Adrenal gland (tissue), 9 donors: ENCODE measurements at regions not wholly inside any gene's neighbourhood (a gene's known extent, or its start where the extent isn't known, plus 50 kb on each side); places are given as distances from the start of the nearest gene placed in this dataset.

Source experiments
- DNase-seq, 7 donors: peaks; one replicate each; pipeline ENCODE4 v3.0.0-alpha.2; 2019 to 2020
- H3K27ac ChIP-seq, 5 donors: fragments of 200-600 bp; sonication (generic) in 4 of 5; 1 replicate in 3 of 5; 2 replicates in 2 of 5; pipeline versions ENCODE4 v1.5.1 to v1.8.0; 2016 to 2020; ENCODE audit warnings: mild to moderate bottlenecking in 1 of 5
- H3K27me3 ChIP-seq: fragments of 200-600 bp; 2 replicates; pipeline ENCODE4 v1.8.0; 2021
- H3K36me3 ChIP-seq, 2 donors: fragments of 200-600 bp; replicated peaks in 1 of 2; 1 replicate in 1 of 2; 2 replicates in 1 of 2; pipeline versions ENCODE4 v1.5.1 to v1.8.0; 2018 to 2022
- H3K4me1 ChIP-seq, 2 donors: fragments of 200-600 bp; replicated peaks in 1 of 2; 1 replicate in 1 of 2; 2 replicates in 1 of 2; pipeline versions ENCODE4 v1.5.1 to v1.8.0; 2018 to 2021
- H3K4me3 ChIP-seq, 4 donors: fragments of 200-600 bp; sonication (generic) in 3 of 4; one replicate each; pipeline ENCODE4 v1.5.1; 2016 to 2018
- H3K9me3 ChIP-seq, 3 donors: fragments of 200-600 bp; sonication (generic) in 1 of 3; replicated peaks in 1 of 3; 1 replicate in 2 of 3; 2 replicates in 1 of 3; pipeline versions ENCODE4 v1.5.1 to v1.8.0; 2016 to 2021
- POLR2A ChIP-seq, 2 donors: fragments of 450-650 bp; IDR thresholded peaks; one replicate each; pipeline ENCODE4 v1.6.1; 2017; ENCODE audit warnings: antibody characterized with exemption in 2 of 2, mild to moderate bottlenecking in 2 of 2, moderate library complexity in 1 of 2
- WGBS, 4 donors: extraction: QIAGEN DNeasy Blood & Tissue Kit in 2 of 4; methylation state at CpG; one replicate each; pipeline versions ENCODE4 v1.1.5 to v1.1.7; 2013 to 2017; 5-methylcytosine and 5-hydroxymethylcytosine counted together
- intact Hi-C, 2 donors: fragments of 100-400 bp; cut with DNase I; formaldehyde crosslinking; loops; one replicate each; pipeline versions ENCODE4 v1.14.1 to v1.15.0; 2022 to 2023
- TF ChIP-seq, protein P1 (sequence below), 6 experiments: fragments of 450-650 bp in 4 of 6; fragments of 200-600 bp in 2 of 6; sonication (generic) in 1 of 6; IDR thresholded peaks; 1 replicate in 5 of 6; 2 replicates in 1 of 6; pipeline versions ENCODE4 v1.5.1 to v1.8.0; 2016 to 2021; ENCODE audit warnings: antibody characterized with exemption in 6 of 6, mild to moderate bottlenecking in 2 of 6, moderate library complexity in 1 of 6
- donor health status: healthy with polysubstance abuse.
- donor health status: Bipolar disorder and iron deficiency.
- donor health status: DM: yes; HTN: yes; CAD: no.
- donor health status: DM: no; HTN: no; CAD: no.
- donor health status: DM: no; HTN: no; CAD: no.

- WGBS, 4 donors = 79 to 84% (median 82%) methylated on average over 3 of the region's 3 CpGs
- H3K27me3 ChIP-seq = no peaks in the 10 kb centered on the region
- no peak overlapping the region for H3K4me3 ChIP-seq
- no peak overlapping the region for H3K27ac ChIP-seq
- no peaks in the 10 kb centered on the region for H3K36me3 ChIP-seq
- H3K9me3 ChIP-seq = no peaks in the 10 kb centered on the region
- intact Hi-C loops = no loop called here
- DNase-seq = no peak
- no peaks in the 10 kb centered on the region for H3K4me1 ChIP-seq
- TF ChIP-seq POLR2A (IDR thresholded peaks at IDR 0.05) = no peak
- TF ChIP-seq, protein P1, sequence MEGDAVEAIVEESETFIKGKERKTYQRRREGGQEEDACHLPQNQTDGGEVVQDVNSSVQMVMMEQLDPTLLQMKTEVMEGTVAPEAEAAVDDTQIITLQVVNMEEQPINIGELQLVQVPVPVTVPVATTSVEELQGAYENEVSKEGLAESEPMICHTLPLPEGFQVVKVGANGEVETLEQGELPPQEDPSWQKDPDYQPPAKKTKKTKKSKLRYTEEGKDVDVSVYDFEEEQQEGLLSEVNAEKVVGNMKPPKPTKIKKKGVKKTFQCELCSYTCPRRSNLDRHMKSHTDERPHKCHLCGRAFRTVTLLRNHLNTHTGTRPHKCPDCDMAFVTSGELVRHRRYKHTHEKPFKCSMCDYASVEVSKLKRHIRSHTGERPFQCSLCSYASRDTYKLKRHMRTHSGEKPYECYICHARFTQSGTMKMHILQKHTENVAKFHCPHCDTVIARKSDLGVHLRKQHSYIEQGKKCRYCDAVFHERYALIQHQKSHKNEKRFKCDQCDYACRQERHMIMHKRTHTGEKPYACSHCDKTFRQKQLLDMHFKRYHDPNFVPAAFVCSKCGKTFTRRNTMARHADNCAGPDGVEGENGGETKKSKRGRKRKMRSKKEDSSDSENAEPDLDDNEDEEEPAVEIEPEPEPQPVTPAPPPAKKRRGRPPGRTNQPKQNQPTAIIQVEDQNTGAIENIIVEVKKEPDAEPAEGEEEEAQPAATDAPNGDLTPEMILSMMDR (IDR thresholded peaks at IDR 0.05) = no peak
Observed at GRCh38 chr6:144879436-144879835, 594.3 kb downstream of the UTRN start.

DNA sequence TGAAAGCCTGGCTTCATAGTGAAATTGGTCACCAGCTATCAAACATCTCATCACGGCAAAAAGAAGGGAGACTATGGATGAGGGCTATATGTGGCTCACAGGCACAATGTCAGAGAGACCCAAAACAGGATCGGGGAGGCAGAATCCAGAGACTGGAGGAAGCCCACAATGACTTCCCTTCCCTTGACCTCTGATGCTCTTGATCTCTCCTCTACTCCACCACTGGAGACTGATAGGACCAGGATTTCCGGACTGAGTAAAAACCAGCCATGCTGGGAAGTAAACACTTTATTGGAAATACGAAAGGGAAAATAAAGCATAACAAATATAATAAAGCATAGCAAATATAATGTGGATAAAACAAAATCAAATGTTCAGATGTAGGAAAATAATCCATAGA lies 597.3 kb downstream of the UTRN start:
- no peaks in the 10 kb centered on the region for H3K9me3 ChIP-seq
- no peak for DNase-seq
- 83 to 87% (median 84%) methylated on average over 4 of the region's 4 CpGs for WGBS, 4 donors
- H3K4me1 ChIP-seq = no peaks in the 10 kb centered on the region
- no peaks in the 10 kb centered on the region for H3K27me3 ChIP-seq
- no peaks in the 10 kb centered on the region for H3K36me3 ChIP-seq
- intact Hi-C loops = no loop called here
- H3K27ac ChIP-seq = no peak overlapping the region
- no peak overlapping the region for H3K4me3 ChIP-seq
- TF ChIP-seq, protein P1 (IDR thresholded peaks at IDR 0.05) = no peak
- no peak for TF ChIP-seq POLR2A (IDR thresholded peaks at IDR 0.05)

- no peak for DNase-seq
- Histone ChIP-seq H3K4me1 (no peaks in the 10 kb centered on the region), H3K27ac (no peak overlapping the region), H3K4me3 (no peak overlapping the region), H3K9me3 (no peaks in the 10 kb centered on the region), H3K27me3 (no peaks in the 10 kb centered on the region), H3K36me3 (no peaks in the 10 kb centered on the region)
- WGBS, 4 donors = 84 to 95% (median 87%) methylated on average over 2 of the region's 2 CpGs
- TF ChIP-seq, protein P1 (IDR thresholded peaks at IDR 0.05) = no peak
- no peak for TF ChIP-seq POLR2A (IDR thresholded peaks at IDR 0.05)
- intact Hi-C loops = no loop called here
Observed at GRCh38 chr6:144883915-144884314, 598.8 kb downstream of the UTRN start.

DNA sequence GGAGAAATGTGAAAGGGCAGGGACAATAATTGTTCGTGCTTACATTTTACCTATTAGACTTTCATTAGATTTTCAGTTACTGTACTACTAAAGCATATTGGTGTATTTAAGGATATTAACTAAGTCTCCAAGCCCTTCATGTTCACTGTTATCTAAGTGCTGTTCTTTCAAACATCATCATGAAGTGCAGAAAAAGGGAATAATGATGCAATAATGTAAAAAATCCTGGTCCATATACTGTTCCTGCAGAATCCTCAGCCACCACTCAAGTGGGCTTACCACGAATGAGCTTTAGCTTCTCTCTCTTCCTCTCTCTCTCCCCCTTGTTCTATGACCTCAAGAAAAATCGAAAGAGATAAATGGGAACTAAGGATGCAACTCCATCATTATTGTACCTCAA lies 600.7 kb downstream of the UTRN start:
- WGBS, 4 donors = 56 to 73% (median 65%) methylated on average over 3 of the region's 3 CpGs
- no peak overlapping the region for H3K27ac ChIP-seq
- intact Hi-C loops = no loop called here
- H3K9me3 ChIP-seq = no peaks in the 10 kb centered on the region
- H3K4me3 ChIP-seq = no peak overlapping the region
- no peak for TF ChIP-seq POLR2A (IDR thresholded peaks at IDR 0.05)
- TF ChIP-seq, protein P1 (IDR thresholded peaks at IDR 0.05) = no peak
- no peak for DNase-seq
- H3K4me1 ChIP-seq = no peaks in the 10 kb centered on the region
- no peaks in the 10 kb centered on the region for H3K36me3 ChIP-seq
- no peaks in the 10 kb centered on the region for H3K27me3 ChIP-seq
